ENCODE measurements at regions not wholly inside any gene's neighbourhood (a gene's known extent, or its start where the extent isn't known, plus 50 kb on each side); places are given as distances from the start of the nearest gene placed in this dataset.

GRCh38 chr1:38780133-38780532, 79.4 kb downstream of the RRAGC start:
- DNase-seq (ENCODE audit: low read depth, low spot score), result no peak
- in situ Hi-C loops (cut with HindIII; ENCODE audit: low sequenced_read_pairs), result no loop called here
- TF ChIP-seq CTCF (IDR thresholded peaks at IDR 0.05; ENCODE audit: low read depth, low read length), result no peak
- H3K4me3 ChIP-seq (ENCODE audit: low read depth, low read length), result no peak overlapping the region

GRCh38 chr1:38779491-38779890, 80.1 kb downstream of the RRAGC start:
- DNase-seq (ENCODE audit: low read depth, low spot score), result no peak
- in situ Hi-C loops (cut with HindIII; ENCODE audit: low sequenced_read_pairs), result no loop called here
- TF ChIP-seq CTCF (IDR thresholded peaks at IDR 0.05; ENCODE audit: low read depth, low read length), result no peak
- no peak overlapping the region for H3K4me3 ChIP-seq (ENCODE audit: low read depth, low read length)

GRCh38 chr1:38778521-38778920, 81.1 kb downstream of the RRAGC start:
- DNase-seq (ENCODE audit: low read depth, low spot score), result no peak
- TF ChIP-seq CTCF (IDR thresholded peaks at IDR 0.05; ENCODE audit: low read depth, low read length), result no peak
- H3K4me3 ChIP-seq (ENCODE audit: low read depth, low read length), result no peak overlapping the region
- in situ Hi-C loops (cut with HindIII; ENCODE audit: low sequenced_read_pairs), result no loop called here

- no peak overlapping the region for H3K4me3 ChIP-seq (ENCODE audit: low read depth, low read length)
- no peak for TF ChIP-seq CTCF (IDR thresholded peaks at IDR 0.05; ENCODE audit: low read depth, low read length)
- in situ Hi-C loops (cut with HindIII; ENCODE audit: low sequenced_read_pairs), result no loop called here
- no peak for DNase-seq (ENCODE audit: low read depth, low spot score)
Measured at GRCh38 chr1:38778051-38778450, 81.5 kb downstream of the RRAGC start.

- no peak for TF ChIP-seq CTCF (IDR thresholded peaks at IDR 0.05; ENCODE audit: low read depth, low read length)
- in situ Hi-C loops (cut with HindIII; ENCODE audit: low sequenced_read_pairs), result no loop called here
- DNase-seq (ENCODE audit: low read depth, low spot score), result no peak
- H3K4me3 ChIP-seq (ENCODE audit: low read depth, low read length), result no peak overlapping the region
Measured at GRCh38 chr1:38777464-38777957, 82.1 kb downstream of the RRAGC start.

- TF ChIP-seq CTCF (IDR thresholded peaks at IDR 0.05; ENCODE audit: low read depth, low read length), result no peak
- no peak for DNase-seq (ENCODE audit: low read depth, low spot score)
- H3K4me3 ChIP-seq (ENCODE audit: low read depth, low read length), result no peak overlapping the region
- in situ Hi-C loops (cut with HindIII; ENCODE audit: low sequenced_read_pairs), result no loop called here
Measured at GRCh38 chr1:38776466-38777065, 83.0 kb downstream of the RRAGC start.

All from astrocyte of the spinal cord (primary cell).